ENCODE measurements at regions not wholly inside any gene's neighbourhood (a gene's known extent, or its start where the extent isn't known, plus 50 kb on each side); places are given as distances from the start of the nearest gene placed in this dataset.

- Histone ChIP-seq H3K36me3 (ENCODE audit: control insufficient read depth in 2 of 2, extremely low read depth in 1 of 2, insufficient read depth in 2 of 2, low read length in 2 of 2) (no peaks in the 10 kb centered on the region), H2AFZ (ENCODE audit: control insufficient read depth, low read length) (no peak overlapping the region), H3K9me3 (ENCODE audit: control insufficient read depth, low read depth, low read length) (no peaks in the 10 kb centered on the region), H3K27ac (ENCODE audit: control insufficient read depth, insufficient read depth, low read length) (no peak overlapping the region), H3K4me3 (ENCODE audit: control insufficient read depth in 2 of 3, extremely low read depth in 1 of 3, insufficient read depth in 2 of 3, low read depth in 1 of 3, low read length in 3 of 3) (no peak overlapping the region), H3K9me1 (ENCODE audit: control insufficient read depth, extremely low read depth, insufficient read depth, low read length) (no peaks in the 10 kb centered on the region), H4K20me1 (ENCODE audit: control insufficient read depth, extremely low read depth, insufficient read depth, low read length) (no peaks in the 10 kb centered on the region), H3K79me2 (ENCODE audit: control insufficient read depth, insufficient read depth, low read length) (no peaks in the 10 kb centered on the region), H3K4me1 (ENCODE audit: control insufficient read depth, extremely low read depth, insufficient read depth, low read length) (no peaks in the 10 kb centered on the region), H3K4me2 (ENCODE audit: control insufficient read depth, extremely low read depth, insufficient read depth, low read depth, low read length) (no peak overlapping the region), H3K27me3 (ENCODE audit: control insufficient read depth, extremely low read depth, insufficient read depth, low read length) (no peaks in the 10 kb centered on the region), H3K9ac (ENCODE audit: control insufficient read depth, extremely low read depth, insufficient read depth, low read length) (no peak overlapping the region)
- DNase-seq (ENCODE audit: low read depth, low spot score) (no peak), FAIRE-seq (no peak)
- dilution Hi-C loops (cut with MboI; ENCODE audit: extremely low pct_ligation_motif_present, low sequenced_read_pairs), result no loop called here
- TF ChIP-seq EZH2 (IDR thresholded peaks at IDR 0.05; ENCODE audit: low read length), result no peak
- no peak for TF ChIP-seq CTCF (optimal IDR thresholded peaks at IDR 0.05 in 1 of 3, IDR thresholded peaks at IDR 0.05 in 1 of 3, conservative IDR thresholded peaks at IDR 0.05 in 1 of 3; ENCODE audit: extremely low read depth in 1 of 3, insufficient read depth in 2 of 3, low read length in 3 of 3)
Observed at GRCh38 chr11:97860237-97860636, 1160.5 kb upstream of the CNTN5 start.

- Histone ChIP-seq H3K27me3 (ENCODE audit: control insufficient read depth, extremely low read depth, insufficient read depth, low read length) (no peaks in the 10 kb centered on the region), H3K9ac (ENCODE audit: control insufficient read depth, extremely low read depth, insufficient read depth, low read length) (no peak overlapping the region), H3K36me3 (ENCODE audit: control insufficient read depth in 2 of 2, extremely low read depth in 1 of 2, insufficient read depth in 2 of 2, low read length in 2 of 2) (no peaks in the 10 kb centered on the region), H3K27ac (ENCODE audit: control insufficient read depth, insufficient read depth, low read length) (no peak overlapping the region), H3K4me2 (ENCODE audit: control insufficient read depth, extremely low read depth, insufficient read depth, low read depth, low read length) (no peak overlapping the region), H3K9me1 (ENCODE audit: control insufficient read depth, extremely low read depth, insufficient read depth, low read length) (no peaks in the 10 kb centered on the region), H3K79me2 (ENCODE audit: control insufficient read depth, insufficient read depth, low read length) (no peaks in the 10 kb centered on the region), H3K9me3 (ENCODE audit: control insufficient read depth, low read depth, low read length) (no peaks in the 10 kb centered on the region), H3K4me3 (ENCODE audit: control insufficient read depth in 2 of 3, extremely low read depth in 1 of 3, insufficient read depth in 2 of 3, low read depth in 1 of 3, low read length in 3 of 3) (no peak overlapping the region), H4K20me1 (ENCODE audit: control insufficient read depth, extremely low read depth, insufficient read depth, low read length) (no peaks in the 10 kb centered on the region), H2AFZ (ENCODE audit: control insufficient read depth, low read length) (no peak overlapping the region), H3K4me1 (ENCODE audit: control insufficient read depth, extremely low read depth, insufficient read depth, low read length) (no peaks in the 10 kb centered on the region)
- FAIRE-seq, result no peak
- TF ChIP-seq EZH2 (IDR thresholded peaks at IDR 0.05; ENCODE audit: low read length) (no peak), CTCF (optimal IDR thresholded peaks at IDR 0.05 in 1 of 3, IDR thresholded peaks at IDR 0.05 in 1 of 3, conservative IDR thresholded peaks at IDR 0.05 in 1 of 3; ENCODE audit: extremely low read depth in 1 of 3, insufficient read depth in 2 of 3, low read length in 3 of 3) (no peak)
- dilution Hi-C loops (cut with MboI; ENCODE audit: extremely low pct_ligation_motif_present, low sequenced_read_pairs), result no loop called here
- no peak for DNase-seq (ENCODE audit: low read depth, low spot score)
Observed at GRCh38 chr11:97862021-97862420, 1158.7 kb upstream of the CNTN5 start.
